ENCODE measurements at regions not wholly inside any gene's neighbourhood (a gene's known extent, or its start where the extent isn't known, plus 50 kb on each side); places are given as distances from the start of the nearest gene placed in this dataset.
A peak's percentile ranks its signal among the peaks of the same experiment; 100 is the strongest.

GRCh38 chr7:25895792-25896171 lies 256.2 kb upstream of the NFE2L3 start:
- POLR2A ChIA-PET = no interaction called here
- CTCF ChIA-PET = interaction anchor here (0.7 to 5.7 kb wide), 10 partner anchors 8 to 473 kb away, joined by 3 to 94 read pairs (median 6); no protein-coding TSS in a partner anchor
- Histone ChIP-seq H3K9me3 (ENCODE audit: control insufficient read depth in 1 of 2, insufficient read depth in 1 of 2, low read depth in 1 of 2, low read length in 2 of 2) (no peaks in the 10 kb centered on the region), H3K36me3 (ENCODE audit: control insufficient read depth in 1 of 2, insufficient read depth in 2 of 2, low read length in 2 of 2) (no peaks in the 10 kb centered on the region), H3K27ac (ENCODE audit: low read depth, low read length) (no peak overlapping the region), H3K9ac (ENCODE audit: low read length) (no peak overlapping the region), H3K9me2 (ENCODE audit: insufficient read depth) (no peaks in the 10 kb centered on the region), H4K20me1 (ENCODE audit: insufficient read depth) (no peaks in the 10 kb centered on the region), H3K4me2 (ENCODE audit: low read length) (peak overlapping the region; percentile 67), H3K4me3 (replicated peaks in 1 of 2; ENCODE audit: low read depth in 1 of 2, low read length in 2 of 2) (peak overlapping the region; percentile 18 to 24; a peak in 3 of 4 replicates), H3K79me2 (ENCODE audit: insufficient read depth, low read length) (no peaks in the 10 kb centered on the region), H3K27me3 (ENCODE audit: insufficient read depth, low read length) (no peaks in the 10 kb centered on the region), H3K4me1 (ENCODE audit: control insufficient read depth in 1 of 2, insufficient read depth in 2 of 2, low read length in 2 of 2) (peaks cover 6 to 28% of the 10 kb centered on the region in 2 experiments; a peak in 3 of 4 replicates), H2AFZ (ENCODE audit: low read depth, low read length, poor library complexity, severe bottlenecking) (peak overlapping the region; percentile 81)
- ATAC-seq (peak; percentile 4), DNase-seq (ENCODE audit: low read depth, low spot score) (no peak)
- intact Hi-C loops (cut with micrococcal nuclease) = loop anchor here (10.0 kb wide), 1 partner anchor 609 kb away; no protein-coding TSS in a partner anchor
- RAD21 ChIA-PET (ENCODE audit: low non-redundant PET in 1 of 2, low total read pairs in 2 of 2, uncharacterized antibody in 2 of 2, unreplicated experiment in 2 of 2) = interaction anchor here in 1 of 2 experiments (1.3 kb wide), 1 partner anchor 469 kb away, joined by 4 read pairs; no protein-coding TSS in a partner anchor
- TF ChIP-seq ZFX (IDR thresholded peaks at IDR 0.05) (no peak), REST (IDR thresholded peaks at IDR 0.05; ENCODE audit: low read depth) (no peak), CEBPB (IDR thresholded peaks at IDR 0.05; ENCODE audit: low read depth) (no peak), EGR1 (IDR thresholded peaks at IDR 0.05; ENCODE audit: low read depth) (0 out of 2 replicates have a peak, but pooled peaks have one; percentile 6)
- BruUV-seq (replicated peaks) = no TSS peak

GRCh38 chr7:25897261-25897782 lies 254.7 kb upstream of the NFE2L3 start:
- DNase-seq (ENCODE audit: low read depth, low spot score) (no peak), ATAC-seq (no peak)
- Histone ChIP-seq H3K4me3 (replicated peaks in 1 of 2; ENCODE audit: low read depth in 1 of 2, low read length in 2 of 2) (no peak overlapping the region), H3K9me3 (ENCODE audit: control insufficient read depth in 1 of 2, insufficient read depth in 1 of 2, low read depth in 1 of 2, low read length in 2 of 2) (no peaks in the 10 kb centered on the region), H3K4me2 (ENCODE audit: low read length) (no peak overlapping the region), H2AFZ (ENCODE audit: low read depth, low read length, poor library complexity, severe bottlenecking) (no peak overlapping the region), H3K4me1 (ENCODE audit: control insufficient read depth in 1 of 2, insufficient read depth in 2 of 2, low read length in 2 of 2) (peaks cover 6 to 28% of the 10 kb centered on the region in 2 experiments; a peak in 3 of 4 replicates), H3K9me2 (ENCODE audit: insufficient read depth) (no peaks in the 10 kb centered on the region), H4K20me1 (ENCODE audit: insufficient read depth) (no peaks in the 10 kb centered on the region), H3K9ac (ENCODE audit: low read length) (no peak overlapping the region), H3K36me3 (ENCODE audit: control insufficient read depth in 1 of 2, insufficient read depth in 2 of 2, low read length in 2 of 2) (no peaks in the 10 kb centered on the region), H3K27me3 (ENCODE audit: insufficient read depth, low read length) (no peaks in the 10 kb centered on the region), H3K79me2 (ENCODE audit: insufficient read depth, low read length) (no peaks in the 10 kb centered on the region), H3K27ac (ENCODE audit: low read depth, low read length) (no peak overlapping the region)
- no TSS peak for BruUV-seq (replicated peaks)
- intact Hi-C loops (cut with micrococcal nuclease) = loop anchor here (10.0 kb wide), 1 partner anchor 607 kb away; no protein-coding TSS in a partner anchor
- TF ChIP-seq EGR1 (IDR thresholded peaks at IDR 0.05; ENCODE audit: low read depth) (no peak), EZH2 (IDR thresholded peaks at IDR 0.05) (no peak), RAD21 (IDR thresholded peaks at IDR 0.05; ENCODE audit: low read depth) (no peak), CTCF (IDR thresholded peaks at IDR 0.05 in 2 of 3, conservative IDR thresholded peaks at IDR 0.05 in 1 of 3; ENCODE audit: borderline replicate concordance in 1 of 3, insufficient read depth in 1 of 3, low read depth in 2 of 3, low read length in 2 of 3) (no peak), SP1 (IDR thresholded peaks at IDR 0.05; ENCODE audit: low read depth) (no peak), JUND (IDR thresholded peaks at IDR 0.05) (no peak), ELF1 (IDR thresholded peaks at IDR 0.05; ENCODE audit: borderline replicate concordance, low read depth) (no peak), MAX (IDR thresholded peaks at IDR 0.05) (no peak), ZFX (IDR thresholded peaks at IDR 0.05) (no peak)
- POLR2A ChIA-PET = no interaction called here
- RAD21 ChIA-PET (ENCODE audit: low non-redundant PET in 1 of 2, low total read pairs in 2 of 2, uncharacterized antibody in 2 of 2, unreplicated experiment in 2 of 2) = no interaction called here
- CTCF ChIA-PET = interaction anchor here (1.3 to 5.7 kb wide), 4 partner anchors 11 to 1264 kb away, joined by 3 to 94 read pairs (median 16); no protein-coding TSS in a partner anchor

Measured in HCT116 (cell line).